SU-DHL-6 (cell line): ENCODE measurements at regions not wholly inside any gene's neighbourhood (a gene's known extent, or its start where the extent isn't known, plus 50 kb on each side); places are given as distances from the start of the nearest gene placed in this dataset.

Source experiments
- H2AFZ ChIP-seq: fragments of 200-600 bp; sonication (generic); 2 replicates; pipeline ENCODE4 v1.6.1; 2014; ENCODE audit warnings: low read depth, mild to moderate bottlenecking, moderate library complexity, mixed read lengths, antibody characterized with exemption, low read length; ENCODE audit not compliant: severe bottlenecking
- H3F3A ChIP-seq: fragments of 200-600 bp; shearing (Covaris generic); 2 replicates; pipeline ENCODE4 v1.6.0; 2016; ENCODE audit warnings: antibody characterized with exemption, mild to moderate bottlenecking; ENCODE audit not compliant: insufficient read depth
- H3K27ac ChIP-seq: fragments of 200-600 bp; sonication (generic); 2 replicates; pipeline ENCODE4 v1.5.1; 2016; ENCODE audit warnings: low read depth, mild to moderate bottlenecking, low read length, moderate library complexity, mixed read lengths
- H3K27me3 ChIP-seq: fragments of 200-600 bp; sonication (generic), shearing (Covaris generic); 2 replicates; pipeline ENCODE4 v1.6.0; 2014; ENCODE audit warnings: mild to moderate bottlenecking, low read length
- H3K36me3 ChIP-seq: fragments of 200-600 bp; sonication (generic); 2 replicates; pipeline ENCODE4 v1.6.1; 2014; ENCODE audit warnings: mild to moderate bottlenecking, low read length, mixed read lengths
- H3K4me2 ChIP-seq: fragments of 300-600, 200-600 bp; shearing (Covaris generic), sonication (generic); 2 replicates; pipeline ENCODE4 v1.6.0; 2014; ENCODE audit warnings: low read length, low read depth, mild to moderate bottlenecking; ENCODE audit not compliant: poor library complexity, severe bottlenecking
- H3K4me3 ChIP-seq: fragments of 200-600 bp; sonication (generic); 2 replicates; pipeline ENCODE4 v1.5.1; 2014; ENCODE audit warnings: antibody characterized with exemption, low read length, mild to moderate bottlenecking, mixed read lengths; ENCODE audit not compliant: insufficient read depth, poor library complexity, severe bottlenecking
- H3K79me2 ChIP-seq: fragments of 200-600 bp; sonication (generic); 2 replicates; pipeline ENCODE4 v1.6.1; 2014; ENCODE audit warnings: mild to moderate bottlenecking, low read length, moderate library complexity; ENCODE audit not compliant: insufficient read depth
- H3K9ac ChIP-seq: fragments of 200-600 bp; sonication (generic); 2 replicates; pipeline ENCODE4 v1.7.0; 2014; ENCODE audit warnings: mild to moderate bottlenecking, low read length
- H3K9me2 ChIP-seq: fragments of 200-600 bp; sonication (generic); replicated peaks from 2 replicates; pipeline ENCODE4 v1.6.1; 2014; ENCODE audit warnings: low read length; ENCODE audit not compliant: insufficient read depth
- H3K9me3 ChIP-seq: fragments of 200-600 bp; sonication (generic); 2 replicates; pipeline ENCODE4 v1.6.1; 2014; ENCODE audit warnings: low read length, mixed read lengths; ENCODE audit not compliant: insufficient read depth
- H4K20me1 ChIP-seq: fragments of 200-600 bp; sonication (generic); 2 replicates; pipeline ENCODE4 v1.6.1; 2014; ENCODE audit warnings: low read depth, mild to moderate bottlenecking, antibody characterized with exemption, low read length, moderate library complexity, mixed read lengths
- EZH2phosphoT487 ChIP-seq: fragments of 200-600 bp; sonication (generic), shearing (Covaris generic); conservative IDR thresholded peaks from 2 replicates; pipeline ENCODE4 v1.6.1; 2018; ENCODE audit warnings: mild to moderate bottlenecking, antibody characterized with exemption, low read length, moderate library complexity, mixed read lengths
- TF ChIP-seq, protein P1 (sequence below): fragments of 200-600 bp; sonication (generic); IDR thresholded peaks from one replicate; pipeline ENCODE4 v1.5.1; 2017; ENCODE audit warnings: antibody characterized with exemption, mild to moderate bottlenecking, low read length, moderate library complexity; ENCODE audit not compliant: insufficient read depth, poor library complexity, severe bottlenecking

DNA sequence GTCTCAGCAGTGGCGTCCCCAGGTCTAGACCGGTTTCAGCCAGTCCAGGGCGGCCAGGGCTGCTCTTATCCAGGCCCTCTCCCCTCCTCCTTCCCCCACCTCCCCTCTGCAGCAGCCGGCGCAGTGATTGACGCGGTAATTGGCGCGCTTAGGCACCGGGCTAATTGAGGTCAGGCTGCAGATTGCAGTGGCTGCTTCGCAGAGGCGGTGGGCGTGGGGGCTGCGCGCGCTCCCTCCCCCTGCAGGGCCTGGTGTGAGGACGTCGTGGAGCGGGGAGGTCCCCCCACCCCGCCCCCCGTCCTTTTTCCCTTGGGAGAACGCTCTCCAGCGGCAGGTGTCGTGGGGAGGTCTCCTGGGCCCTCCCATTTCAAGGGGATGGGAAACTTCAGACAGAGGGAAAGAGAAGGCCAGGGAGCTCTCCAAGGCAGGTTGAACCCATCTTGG lies 70.4 kb upstream of the BLCAP start:
- Histone ChIP-seq H3F3A (no peaks in the 10 kb centered on the region), H4K20me1 (no peaks in the 10 kb centered on the region), H3K4me2 (no peak overlapping the region), H3K27ac (no peak overlapping the region), H3K36me3 (no peaks in the 10 kb centered on the region), H3K79me2 (no peaks in the 10 kb centered on the region), H2AFZ (no peak overlapping the region), H3K9ac (no peak overlapping the region), H3K9me3 (no peaks in the 10 kb centered on the region), H3K4me3 (no peak overlapping the region), H3K9me2 (no peaks in the 10 kb centered on the region), H3K27me3 (no peaks in the 10 kb centered on the region)
- TF ChIP-seq, protein P1, sequence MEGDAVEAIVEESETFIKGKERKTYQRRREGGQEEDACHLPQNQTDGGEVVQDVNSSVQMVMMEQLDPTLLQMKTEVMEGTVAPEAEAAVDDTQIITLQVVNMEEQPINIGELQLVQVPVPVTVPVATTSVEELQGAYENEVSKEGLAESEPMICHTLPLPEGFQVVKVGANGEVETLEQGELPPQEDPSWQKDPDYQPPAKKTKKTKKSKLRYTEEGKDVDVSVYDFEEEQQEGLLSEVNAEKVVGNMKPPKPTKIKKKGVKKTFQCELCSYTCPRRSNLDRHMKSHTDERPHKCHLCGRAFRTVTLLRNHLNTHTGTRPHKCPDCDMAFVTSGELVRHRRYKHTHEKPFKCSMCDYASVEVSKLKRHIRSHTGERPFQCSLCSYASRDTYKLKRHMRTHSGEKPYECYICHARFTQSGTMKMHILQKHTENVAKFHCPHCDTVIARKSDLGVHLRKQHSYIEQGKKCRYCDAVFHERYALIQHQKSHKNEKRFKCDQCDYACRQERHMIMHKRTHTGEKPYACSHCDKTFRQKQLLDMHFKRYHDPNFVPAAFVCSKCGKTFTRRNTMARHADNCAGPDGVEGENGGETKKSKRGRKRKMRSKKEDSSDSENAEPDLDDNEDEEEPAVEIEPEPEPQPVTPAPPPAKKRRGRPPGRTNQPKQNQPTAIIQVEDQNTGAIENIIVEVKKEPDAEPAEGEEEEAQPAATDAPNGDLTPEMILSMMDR, result no peak
- no peak for TF ChIP-seq EZH2phosphoT487

DNA sequence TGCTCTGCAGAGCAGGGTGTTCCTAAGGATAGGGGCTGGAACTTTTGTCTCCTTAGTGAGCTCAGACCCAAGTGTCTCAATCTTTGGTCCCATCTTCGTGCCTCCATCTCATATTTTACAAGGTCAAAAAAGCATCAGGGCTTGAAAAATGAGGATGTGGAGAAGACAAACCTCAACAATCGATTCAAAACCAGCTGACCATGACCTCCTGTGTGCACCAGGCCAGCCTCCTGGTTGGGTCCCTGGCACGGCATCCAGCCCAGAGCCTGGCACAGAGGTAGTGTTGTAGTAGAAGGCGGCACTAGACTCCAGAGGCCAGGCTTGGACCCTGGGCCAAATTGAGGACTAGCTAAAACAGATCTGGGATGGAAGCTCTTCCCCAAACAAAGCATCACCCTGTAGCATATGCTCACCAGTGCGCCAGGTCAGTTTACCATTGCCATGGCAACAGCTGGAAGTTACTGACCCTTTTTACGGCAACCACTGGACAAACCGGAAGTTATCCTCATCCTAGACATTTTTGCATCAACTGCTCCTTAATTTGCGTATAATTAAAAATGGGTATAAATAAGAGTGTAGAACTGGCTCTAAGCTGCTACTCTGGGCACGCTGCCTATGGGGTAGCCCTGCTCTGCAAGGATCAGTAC lies 69.3 kb upstream of the BLCAP start:
- no peaks in the 10 kb centered on the region for H3K36me3 ChIP-seq
- H3F3A ChIP-seq, result no peaks in the 10 kb centered on the region
- no peaks in the 10 kb centered on the region for H3K79me2 ChIP-seq
- no peak overlapping the region for H2AFZ ChIP-seq
- no peaks in the 10 kb centered on the region for H3K9me3 ChIP-seq
- no peak for TF ChIP-seq EZH2phosphoT487
- TF ChIP-seq, protein P1, result no peak
- no peak overlapping the region for H3K4me2 ChIP-seq
- no peak overlapping the region for H3K4me3 ChIP-seq
- no peaks in the 10 kb centered on the region for H3K27me3 ChIP-seq
- no peaks in the 10 kb centered on the region for H4K20me1 ChIP-seq
- H3K27ac ChIP-seq, result no peak overlapping the region
- no peak overlapping the region for H3K9ac ChIP-seq
- H3K9me2 ChIP-seq, result no peaks in the 10 kb centered on the region

DNA sequence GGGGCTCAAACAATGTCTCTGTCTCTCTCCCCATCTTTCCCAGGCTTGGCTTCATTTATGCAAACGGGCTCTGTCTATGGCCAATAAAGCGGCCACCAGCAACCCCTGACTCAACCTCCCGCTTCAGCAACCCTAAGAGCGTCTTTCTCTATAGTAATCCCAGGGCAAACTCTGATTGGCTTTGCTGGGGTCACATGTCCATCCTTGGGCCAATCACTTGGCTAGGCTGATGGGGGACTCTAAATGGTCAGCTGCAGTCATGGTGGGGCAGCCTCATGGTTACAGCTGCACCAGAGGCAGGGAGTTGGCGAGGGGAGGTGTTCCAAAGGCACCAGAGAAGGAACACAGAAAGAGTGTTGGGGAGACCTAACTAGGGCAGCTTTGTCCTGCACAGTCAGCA lies 68.5 kb upstream of the BLCAP start:
- H2AFZ ChIP-seq, result no peak overlapping the region
- no peaks in the 10 kb centered on the region for H4K20me1 ChIP-seq
- H3K9ac ChIP-seq, result no peak overlapping the region
- H3K27me3 ChIP-seq, result no peaks in the 10 kb centered on the region; the same call in 1 of the 2 replicates
- no peaks in the 10 kb centered on the region for H3K79me2 ChIP-seq
- H3K36me3 ChIP-seq, result no peaks in the 10 kb centered on the region
- no peaks in the 10 kb centered on the region for H3K9me3 ChIP-seq
- TF ChIP-seq, protein P1, result no peak
- TF ChIP-seq EZH2phosphoT487, result no peak
- no peaks in the 10 kb centered on the region for H3K9me2 ChIP-seq
- H3K4me2 ChIP-seq, result no peak overlapping the region
- H3K27ac ChIP-seq, result no peak overlapping the region
- no peak overlapping the region for H3K4me3 ChIP-seq
- H3F3A ChIP-seq, result no peaks in the 10 kb centered on the region
